K562 (cell line): ENCODE measurements at regions not wholly inside any gene's neighbourhood (a gene's known extent, or its start where the extent isn't known, plus 50 kb on each side); places are given as distances from the start of the nearest gene placed in this dataset.

Experiments
- ATAC-seq: fragments of 200-7000 bp; cut with Tn5 transposase; 3 replicates; pipeline ENCODE4 v1.9.1; 2020; ENCODE audit warnings: moderate library complexity
- BruUV-seq: library from RNA; stranded (reverse); fragments of 400-500 nt; replicated peaks from 2 replicates; lab custom pipeline; 2021; lab: Mats Ljungman, UMichigan
- CTCF ChIA-PET: fragments of 300-600 bp; formaldehyde crosslinking; extraction: SDS; loops from one replicate; lab custom pipeline; 2021; ENCODE audit warnings: low intra/inter-chr PET ratio; lab: Yijun Ruan, JAX
- POLR2A ChIA-PET: fragments of 300-600, 350-650 bp; sonication (Branson Sonifier 250); formaldehyde crosslinking; extraction: SDS; loops from one replicate; lab custom pipeline; 2021; ENCODE audit warnings: antibody characterized with exemption, inconsistent platforms; lab: Yijun Ruan, JAX
- DNase-seq, 4 experiments: peaks; one replicate each; pipeline versions ENCODE4 v3.0.0 to v3.0.0-alpha.2; 2011 to 2018; ENCODE audit warnings: low spot score in 3 of 4, mixed read lengths in 3 of 4; ENCODE audit errors: extremely low read depth in 1 of 4
- FAIRE-seq: peaks from 2 replicates; lab custom pipeline; 2011; peaks lifted over from hg19 to GRCh38; lab: Jason Lieb, UNC
- H2AFZ ChIP-seq: 2 replicates; pipeline ENCODE4 v1.6.0; 2011; ENCODE audit warnings: low read depth, low read length, control low read depth, inconsistent platforms
- H3K27ac ChIP-seq: fragments of 200-600 bp; 3 replicates; pipeline ENCODE4 v1.8.0; 2011; ENCODE audit warnings: low read depth, mild to moderate bottlenecking, control low read depth, inconsistent platforms, low read length, moderate library complexity, mixed read lengths; ENCODE audit errors: extremely low read depth
- H3K27me3 ChIP-seq, 2 experiments: fragments of 300-600 bp in 1 of 2; 2 replicates in 1 of 2; 3 replicates in 1 of 2; pipeline versions ENCODE4 v1.6.0 to v1.8.0; 2011; ENCODE audit warnings: inconsistent platforms in 2 of 2, low read length in 2 of 2, mild to moderate bottlenecking in 1 of 2, mixed read lengths in 1 of 2, moderate library complexity in 1 of 2; ENCODE audit not compliant: control insufficient read depth in 2 of 2, insufficient read depth in 2 of 2
- H3K36me3 ChIP-seq: fragments of 300-600 bp; 3 replicates; pipeline ENCODE4 v1.8.0; 2011; ENCODE audit warnings: mild to moderate bottlenecking, low read length, inconsistent platforms; ENCODE audit not compliant: control insufficient read depth, insufficient read depth
- H3K4me1 ChIP-seq, 2 experiments: fragments of 200-600 bp in 1 of 2; replicated peaks in 1 of 2; 2 replicates in 1 of 2; 3 replicates in 1 of 2; pipeline versions ENCODE4 v1.5.1 to v1.8.0; 2011; ENCODE audit warnings: inconsistent platforms in 2 of 2, low read length in 2 of 2, mild to moderate bottlenecking in 1 of 2, mixed read lengths in 1 of 2, moderate library complexity in 1 of 2; ENCODE audit not compliant: control insufficient read depth in 2 of 2, insufficient read depth in 2 of 2
- H3K4me2 ChIP-seq: 2 replicates; pipeline ENCODE4 v1.6.1; 2011; ENCODE audit warnings: low read length, control low read depth, inconsistent platforms, mixed read lengths; ENCODE audit not compliant: insufficient read depth
- H3K4me3 ChIP-seq: fragments of 200-600 bp; sonication (generic), shearing (Covaris generic); 2 replicates; pipeline ENCODE4 v1.5.1; 2016; ENCODE audit warnings: control low read depth, inconsistent platforms
- H3K79me2 ChIP-seq: fragments of 200-600 bp; 3 replicates; pipeline ENCODE4 v1.8.0; 2011; ENCODE audit warnings: low read length, inconsistent platforms; ENCODE audit not compliant: control insufficient read depth, insufficient read depth
- H3K9ac ChIP-seq, 2 experiments: 2 replicates each; pipeline versions ENCODE4 v1.6.0 to v1.6.1; 2011; ENCODE audit warnings: low read depth in 2 of 2, low read length in 2 of 2, control low read depth in 1 of 2, inconsistent platforms in 1 of 2, mild to moderate bottlenecking in 1 of 2, mixed read lengths in 1 of 2; ENCODE audit not compliant: insufficient read depth in 1 of 2
- H3K9me1 ChIP-seq: one replicate; pipeline ENCODE4 v1.6.0; 2011; ENCODE audit warnings: inconsistent platforms, mild to moderate bottlenecking, low read length, moderate library complexity; ENCODE audit not compliant: control insufficient read depth, insufficient read depth
- H3K9me3 ChIP-seq: replicated peaks from 2 replicates; pipeline ENCODE4 v1.5.1; 2011; ENCODE audit warnings: low read depth, low read length, inconsistent platforms; ENCODE audit not compliant: control insufficient read depth, insufficient read depth
- H4K20me1 ChIP-seq: replicated peaks from 2 replicates; pipeline ENCODE4 v1.6.1; 2011; ENCODE audit warnings: low read length, inconsistent platforms, mixed read lengths; ENCODE audit not compliant: control insufficient read depth, insufficient read depth
- AFF1 ChIP-seq, 2 experiments: fragments of 450-650 bp; IDR thresholded peaks; 2 replicates each; pipeline ENCODE4 v1.6.1; 2018; ENCODE audit warnings: mild to moderate bottlenecking in 2 of 2, low read depth in 1 of 2; ENCODE audit not compliant: partially characterized antibody in 2 of 2
- EWSR1 ChIP-seq: fragments of 450-650 bp; IDR thresholded peaks from 2 replicates; pipeline ENCODE4 v1.6.1; 2018; ENCODE audit warnings: borderline replicate concordance, mild to moderate bottlenecking, low read depth, moderate library complexity; ENCODE audit not compliant: partially characterized antibody
- NR2C1 ChIP-seq, 2 experiments: fragments of 450-650 bp; IDR thresholded peaks; 2 replicates each; pipeline ENCODE4 v1.6.1; 2017; ENCODE audit warnings: mild to moderate bottlenecking in 2 of 2, antibody characterized with exemption in 1 of 2, inconsistent platforms in 1 of 2, missing compliant biosample characterization in 1 of 2, missing genetic modification characterization in 1 of 2
- NR2C2 ChIP-seq, 2 experiments: fragments of 200-800 bp in 1 of 2; sonication (Bioruptor generic) in 1 of 2; sonication (generic) in 1 of 2; formaldehyde crosslinking in 1 of 2; IDR thresholded peaks; 2 replicates each; pipeline versions ENCODE4 v1.6.1 to v1.8.0; 2016 to 2022; ENCODE audit warnings: mild to moderate bottlenecking in 1 of 2, missing compliant biosample characterization in 1 of 2, missing genetic modification characterization in 1 of 2, missing genetic modification reagents in 1 of 2
- RAD21 ChIP-seq, 2 experiments: fragments of 250-450 bp in 1 of 2; fragments of 450-650 bp in 1 of 2; sonication (Bioruptor Pico) in 1 of 2; formaldehyde crosslinking in 1 of 2; IDR thresholded peaks in 1 of 2; conservative IDR thresholded peaks in 1 of 2; 2 replicates each; pipeline versions ENCODE4 v1.4.0 to v1.8.0; 2020 to 2022; ENCODE audit warnings: mild to moderate bottlenecking in 2 of 2, moderate library complexity in 1 of 2
- TBL1XR1 ChIP-seq, 2 experiments: IDR thresholded peaks; 2 replicates each; pipeline ENCODE4 v1.6.1; 2012; ENCODE audit warnings: improper control_type of control experiment in 2 of 2, low read length in 2 of 2, mild to moderate bottlenecking in 1 of 2
- TEAD2 ChIP-seq: fragments of 450-650 bp; IDR thresholded peaks from 2 replicates; pipeline ENCODE4 v1.6.1; 2016; ENCODE audit warnings: missing genetic modification characterization, control low read depth, missing compliant biosample characterization
- ZBED1 ChIP-seq: IDR thresholded peaks from 2 replicates; pipeline ENCODE4 v1.6.1; 2014
- ZEB2 ChIP-seq: fragments of 450-650 bp; IDR thresholded peaks from 2 replicates; pipeline ENCODE4 v1.6.1; 2016
- ZNF324 ChIP-seq: fragments of 250-450 bp; sonication (Bioruptor Pico); IDR thresholded peaks from 2 replicates; pipeline ENCODE4 v1.4.0; 2020; ENCODE audit warnings: mild to moderate bottlenecking
- ZZZ3 ChIP-seq: fragments of 450-650 bp; IDR thresholded peaks from 2 replicates; pipeline ENCODE4 v1.6.1; 2016; ENCODE audit warnings: antibody characterized with exemption, mild to moderate bottlenecking, moderate library complexity
- WGBS: fragments of 100-300 bp; shearing (Covaris generic); methylation state at CpG from one replicate; pipeline ENCODE4 v1.1.6; 2016; ENCODE audit warnings: low coverage, mixed read lengths; ENCODE audit not compliant: insufficient coverage; ENCODE audit errors: missing lambda C conversion rate; 5-methylcytosine and 5-hydroxymethylcytosine counted together
- in situ Hi-C: fragments of 300-500 bp; cut with MboI; formaldehyde crosslinking; loops from 4 replicates; pipeline ENCODE4 v1.15.0; 2018; ENCODE audit warnings: inconsistent platforms, mixed read lengths
- intact Hi-C: fragments of 100-400 bp; cut with micrococcal nuclease; formaldehyde crosslinking; loops from 2 replicates; pipeline ENCODE4 v1.14.2; 2022

DNA sequence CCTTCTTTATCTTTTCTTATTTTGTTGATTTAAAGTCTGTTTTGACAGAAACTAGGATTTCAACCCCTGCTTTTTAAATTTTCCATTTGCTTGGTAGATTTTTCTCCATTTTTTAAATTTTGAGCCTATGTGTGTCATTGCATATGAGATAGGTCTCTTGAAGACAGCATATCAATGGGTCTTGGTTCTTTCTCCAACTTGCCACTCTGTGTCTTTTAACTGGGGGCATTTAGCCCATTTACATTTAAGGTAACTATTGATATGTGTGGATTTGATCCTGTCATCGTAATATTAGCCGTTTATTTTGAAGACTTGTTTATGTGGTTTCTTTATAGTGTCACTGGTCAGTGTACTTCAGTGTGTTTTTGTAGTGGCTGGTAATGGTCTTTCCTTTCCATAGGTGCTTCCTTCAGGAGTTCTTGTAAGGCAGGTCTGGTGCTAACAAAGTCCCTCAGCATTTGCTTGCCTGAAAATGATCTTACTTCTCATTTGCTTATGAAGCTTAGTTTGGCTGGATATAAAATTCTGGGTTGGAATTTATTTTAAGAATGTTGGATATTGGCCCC lies 223.9 kb downstream of the USP25 start:
- Histone ChIP-seq H3K9ac (no peak overlapping the region), H3K27ac (no peak overlapping the region), H3K79me2 (no peaks in the 10 kb centered on the region), H3K4me1 (no peaks in the 10 kb centered on the region), H3K9me1 (no peaks in the 10 kb centered on the region), H3K4me2 (no peak overlapping the region), H4K20me1 (no peaks in the 10 kb centered on the region), H3K9me3 (no peaks in the 10 kb centered on the region), H3K36me3 (no peaks in the 10 kb centered on the region), H3K4me3 (no peak overlapping the region), H2AFZ (no peak overlapping the region), H3K27me3 (no peaks in the 10 kb centered on the region)
- in situ Hi-C loops, result no loop called here
- TF ChIP-seq ZNF324 (CRISPR knock-in tag), result no peak
- no peak for TF ChIP-seq EWSR1
- TF ChIP-seq ZEB2, result no peak
- TF ChIP-seq ZBED1, result no peak
- TF ChIP-seq TEAD2 (tag), result no peak
- POLR2A ChIA-PET, result no interaction called here
- no TSS peak for BruUV-seq
- FAIRE-seq (no peak), ATAC-seq (no peak), DNase-seq (no peak)
- CTCF ChIA-PET, result no interaction called here
- 4% methylated on average over 2 of the region's 2 CpGs for WGBS
- intact Hi-C loops, result no loop called here

- Histone ChIP-seq H3K9ac (no peak overlapping the region), H3K27ac (no peak overlapping the region), H3K4me2 (no peak overlapping the region), H4K20me1 (no peaks in the 10 kb centered on the region), H3K27me3 (no peaks in the 10 kb centered on the region), H2AFZ (no peak overlapping the region), H3K4me3 (no peak overlapping the region), H3K9me1 (no peaks in the 10 kb centered on the region), H3K4me1 (no peaks in the 10 kb centered on the region), H3K79me2 (no peaks in the 10 kb centered on the region), H3K9me3 (no peaks in the 10 kb centered on the region), H3K36me3 (no peaks in the 10 kb centered on the region)
- in situ Hi-C loops, result no loop called here
- ChIA-PET CTCF (no interaction called here), POLR2A (no interaction called here)
- DNase-seq (no peak), FAIRE-seq (no peak), ATAC-seq (no peak)
- WGBS, result 0% methylated on average over 5 of the region's 5 CpGs
- intact Hi-C loops, result no loop called here
- no TSS peak for BruUV-seq
- TF ChIP-seq ZZZ3 (no peak), NR2C2 (CRISPR knock-in tag; IDR thresholded peaks at IDR 0.05) (no peak), NR2C2 (tag; IDR thresholded peaks at IDR 0.05) (no peak), NR2C1 (IDR thresholded peaks at IDR 0.05) (no peak), NR2C1 (tag; IDR thresholded peaks at IDR 0.05) (no peak), AFF1 (IDR thresholded peaks at IDR 0.05; ENCODE audit: low read depth in 1 of 2, partially characterized antibody in 2 of 2) (no peak), TBL1XR1 (IDR thresholded peaks at IDR 0.05; ENCODE audit: low read length in 2 of 2) (no peak), RAD21 (CRISPR knock-in tag; conservative IDR thresholded peaks at IDR 0.05 in 1 of 2, IDR thresholded peaks at IDR 0.05 in 1 of 2) (no peak)
Measured at GRCh38 chr21:15964236-15964855, 234.6 kb downstream of the USP25 start.
